ENCODE measurements at regions not wholly inside any gene's neighbourhood (a gene's known extent, or its start where the extent isn't known, plus 50 kb on each side); places are given as distances from the start of the nearest gene placed in this dataset.

GRCh38 chr20:39100691-39101090 is 138.5 kb downstream of the DHX35 start:
- Histone ChIP-seq H3K27me3 (ENCODE audit: low read depth, low read length) (peaks cover 72% of the 10 kb centered on the region), H3K9ac (ENCODE audit: low read length) (no peak overlapping the region)

DNA sequence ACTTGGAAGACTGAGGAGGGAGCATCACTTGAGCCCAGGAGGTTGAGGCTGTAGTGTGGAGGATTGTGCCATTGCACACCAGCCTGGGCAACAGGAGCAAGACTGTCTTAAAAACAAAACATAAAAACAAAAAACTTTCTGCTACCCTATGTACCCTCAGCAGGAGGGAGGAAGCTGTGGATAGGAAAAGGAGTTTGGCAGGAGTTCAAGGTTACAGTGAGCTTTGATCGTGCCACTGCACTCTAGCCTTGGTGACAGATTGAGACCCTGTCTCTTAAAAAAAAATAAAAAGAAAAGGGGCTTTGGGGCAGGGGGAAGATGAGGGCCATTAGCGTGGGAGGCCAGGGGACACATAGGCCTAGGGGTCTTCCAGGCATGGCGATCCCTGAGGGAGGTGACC is 135.7 kb downstream of the DHX35 start:
- Histone ChIP-seq H3K4me3 (ENCODE audit: low read length) (no peak overlapping the region), H3K79me2 (ENCODE audit: low read length) (no peaks in the 10 kb centered on the region), H3K27ac (ENCODE audit: low read length) (no peak overlapping the region), H3K4me2 (ENCODE audit: low read length) (no peak overlapping the region), H3K9ac (ENCODE audit: low read length) (no peak overlapping the region), H3K27me3 (ENCODE audit: low read depth, low read length) (peaks cover 46% of the 10 kb centered on the region), H3K9me3 (ENCODE audit: insufficient read depth, low read length) (no peaks in the 10 kb centered on the region), H2AFZ (ENCODE audit: low read depth, low read length) (no peak overlapping the region), H3K36me3 (replicated peaks; ENCODE audit: low read depth, low read length) (no peaks in the 10 kb centered on the region), H4K20me1 (ENCODE audit: insufficient read depth, low read length) (no peaks in the 10 kb centered on the region), H3K4me1 (ENCODE audit: low read length) (no peaks in the 10 kb centered on the region)
- TF ChIP-seq EZH2phosphoT487 (IDR thresholded peaks at IDR 0.05; ENCODE audit: low read depth), result no peak
- TF ChIP-seq, protein P1, sequence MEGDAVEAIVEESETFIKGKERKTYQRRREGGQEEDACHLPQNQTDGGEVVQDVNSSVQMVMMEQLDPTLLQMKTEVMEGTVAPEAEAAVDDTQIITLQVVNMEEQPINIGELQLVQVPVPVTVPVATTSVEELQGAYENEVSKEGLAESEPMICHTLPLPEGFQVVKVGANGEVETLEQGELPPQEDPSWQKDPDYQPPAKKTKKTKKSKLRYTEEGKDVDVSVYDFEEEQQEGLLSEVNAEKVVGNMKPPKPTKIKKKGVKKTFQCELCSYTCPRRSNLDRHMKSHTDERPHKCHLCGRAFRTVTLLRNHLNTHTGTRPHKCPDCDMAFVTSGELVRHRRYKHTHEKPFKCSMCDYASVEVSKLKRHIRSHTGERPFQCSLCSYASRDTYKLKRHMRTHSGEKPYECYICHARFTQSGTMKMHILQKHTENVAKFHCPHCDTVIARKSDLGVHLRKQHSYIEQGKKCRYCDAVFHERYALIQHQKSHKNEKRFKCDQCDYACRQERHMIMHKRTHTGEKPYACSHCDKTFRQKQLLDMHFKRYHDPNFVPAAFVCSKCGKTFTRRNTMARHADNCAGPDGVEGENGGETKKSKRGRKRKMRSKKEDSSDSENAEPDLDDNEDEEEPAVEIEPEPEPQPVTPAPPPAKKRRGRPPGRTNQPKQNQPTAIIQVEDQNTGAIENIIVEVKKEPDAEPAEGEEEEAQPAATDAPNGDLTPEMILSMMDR (IDR thresholded peaks at IDR 0.05; ENCODE audit: low read depth, low read length), result no peak

More at GRCh38 chr20:39100691-39101090, 138.5 kb downstream of the DHX35 start:
- TF ChIP-seq, protein P1 (IDR thresholded peaks at IDR 0.05; ENCODE audit: low read depth, low read length), result no peak
- TF ChIP-seq EZH2phosphoT487 (IDR thresholded peaks at IDR 0.05; ENCODE audit: low read depth), result no peak
- Histone ChIP-seq H3K36me3 (replicated peaks; ENCODE audit: low read depth, low read length) (no peaks in the 10 kb centered on the region), H3K27ac (ENCODE audit: low read length) (no peak overlapping the region), H3K79me2 (ENCODE audit: low read length) (no peaks in the 10 kb centered on the region), H3K9me3 (ENCODE audit: insufficient read depth, low read length) (no peaks in the 10 kb centered on the region), H2AFZ (ENCODE audit: low read depth, low read length) (no peak overlapping the region), H3K4me2 (ENCODE audit: low read length) (no peak overlapping the region), H3K4me1 (ENCODE audit: low read length) (no peaks in the 10 kb centered on the region), H4K20me1 (ENCODE audit: insufficient read depth, low read length) (no peaks in the 10 kb centered on the region), H3K4me3 (ENCODE audit: low read length) (no peak overlapping the region)

GRCh38 chr20:39095870-39096269 is 133.7 kb downstream of the DHX35 start:
- H3K9ac ChIP-seq (ENCODE audit: low read length), result no peak overlapping the region
- no peak overlapping the region for H2AFZ ChIP-seq (ENCODE audit: low read depth, low read length)
- no peak overlapping the region for H3K27ac ChIP-seq (ENCODE audit: low read length)
- H3K9me3 ChIP-seq (ENCODE audit: insufficient read depth, low read length), result no peaks in the 10 kb centered on the region
- no peak overlapping the region for H3K4me3 ChIP-seq (ENCODE audit: low read length)
- H3K36me3 ChIP-seq (replicated peaks; ENCODE audit: low read depth, low read length), result no peaks in the 10 kb centered on the region
- no peaks in the 10 kb centered on the region for H4K20me1 ChIP-seq (ENCODE audit: insufficient read depth, low read length)
- no peaks in the 10 kb centered on the region for H3K4me1 ChIP-seq (ENCODE audit: low read length)
- H3K4me2 ChIP-seq (ENCODE audit: low read length), result no peak overlapping the region
- TF ChIP-seq, protein P1 (IDR thresholded peaks at IDR 0.05; ENCODE audit: low read depth, low read length), result no peak
- no peak for TF ChIP-seq EZH2phosphoT487 (IDR thresholded peaks at IDR 0.05; ENCODE audit: low read depth)
- H3K27me3 ChIP-seq (ENCODE audit: low read depth, low read length), result peaks cover 37% of the 10 kb centered on the region
- no peaks in the 10 kb centered on the region for H3K79me2 ChIP-seq (ENCODE audit: low read length)

- TF ChIP-seq EZH2phosphoT487 (IDR thresholded peaks at IDR 0.05; ENCODE audit: low read depth), result no peak
- TF ChIP-seq, protein P1 (IDR thresholded peaks at IDR 0.05; ENCODE audit: low read depth, low read length), result no peak
- Histone ChIP-seq H3K4me1 (ENCODE audit: low read length) (no peaks in the 10 kb centered on the region), H3K4me2 (ENCODE audit: low read length) (no peak overlapping the region)
These were observed 132.2 kb downstream of the DHX35 start for GRCh38 chr20:39094391-39094790.

More at GRCh38 chr20:39094391-39094790, 132.2 kb downstream of the DHX35 start:
- Histone ChIP-seq H4K20me1 (ENCODE audit: insufficient read depth, low read length) (no peaks in the 10 kb centered on the region), H3K4me3 (ENCODE audit: low read length) (no peak overlapping the region), H3K36me3 (replicated peaks; ENCODE audit: low read depth, low read length) (no peaks in the 10 kb centered on the region), H3K27ac (ENCODE audit: low read length) (no peak overlapping the region), H3K9ac (ENCODE audit: low read length) (no peak overlapping the region), H2AFZ (ENCODE audit: low read depth, low read length) (no peak overlapping the region), H3K9me3 (ENCODE audit: insufficient read depth, low read length) (no peaks in the 10 kb centered on the region), H3K79me2 (ENCODE audit: low read length) (no peaks in the 10 kb centered on the region), H3K27me3 (ENCODE audit: low read depth, low read length) (peaks cover 27% of the 10 kb centered on the region)
